ENCODE measurements at regions not wholly inside any gene's neighbourhood (a gene's known extent, or its start where the extent isn't known, plus 50 kb on each side); places are given as distances from the start of the nearest gene placed in this dataset.

- TF ChIP-seq CTCF (IDR thresholded peaks at IDR 0.05; ENCODE audit: insufficient read depth, low read depth, low read length): no peak
- DNase-seq (ENCODE audit: low read depth): no peak
- H3K4me3 ChIP-seq (ENCODE audit: low read depth, low read length): no peak overlapping the region
Observed at GRCh38 chr21:35332841-35333426, 283.8 kb upstream of the RUNX1 start.

- H3K4me3 ChIP-seq (ENCODE audit: low read depth, low read length): no peak overlapping the region
- TF ChIP-seq CTCF (IDR thresholded peaks at IDR 0.05; ENCODE audit: insufficient read depth, low read depth, low read length): no peak
- no peak for DNase-seq (ENCODE audit: low read depth)
Observed at GRCh38 chr21:35329940-35330660, 281.0 kb upstream of the RUNX1 start.

GRCh38 chr21:35328856-35329455 lies 279.9 kb upstream of the RUNX1 start:
- DNase-seq (ENCODE audit: low read depth): no peak
- H3K4me3 ChIP-seq (ENCODE audit: low read depth, low read length): no peak overlapping the region
- no peak for TF ChIP-seq CTCF (IDR thresholded peaks at IDR 0.05; ENCODE audit: insufficient read depth, low read depth, low read length)

GRCh38 chr21:35326677-35327076 lies 277.6 kb upstream of the RUNX1 start:
- no peak overlapping the region for H3K4me3 ChIP-seq (ENCODE audit: low read depth, low read length)
- DNase-seq (ENCODE audit: low read depth): peak; percentile 91
- no peak for TF ChIP-seq CTCF (IDR thresholded peaks at IDR 0.05; ENCODE audit: insufficient read depth, low read depth, low read length)

GRCh38 chr21:35325953-35326352 lies 276.9 kb upstream of the RUNX1 start:
- no peak for TF ChIP-seq CTCF (IDR thresholded peaks at IDR 0.05; ENCODE audit: insufficient read depth, low read depth, low read length)
- no peak for DNase-seq (ENCODE audit: low read depth)
- no peak overlapping the region for H3K4me3 ChIP-seq (ENCODE audit: low read depth, low read length)

- no peak overlapping the region for H3K4me3 ChIP-seq (ENCODE audit: low read depth, low read length)
- TF ChIP-seq CTCF (IDR thresholded peaks at IDR 0.05; ENCODE audit: insufficient read depth, low read depth, low read length): no peak
Observed at GRCh38 chr21:35324372-35325220, 275.5 kb upstream of the RUNX1 start.

More at GRCh38 chr21:35324372-35325220, 275.5 kb upstream of the RUNX1 start:
- DNase-seq (ENCODE audit: low read depth): peak; percentile 70

All from fibroblast of villous mesenchyme (primary cell).